Testis (tissue), 2 donors: ENCODE measurements at regions not wholly inside any gene's neighbourhood (a gene's known extent, or its start where the extent isn't known, plus 50 kb on each side); places are given as distances from the start of the nearest gene placed in this dataset.

ENCODE experiments used
- DNase-seq: peaks from one replicate; pipeline ENCODE4 v3.0.0-alpha.2; 2019
- H3K27ac ChIP-seq, 2 donors: fragments of 200-600 bp; sonication (generic); one replicate each; pipeline ENCODE4 v1.5.1; 2019
- H3K27me3 ChIP-seq: fragments of 200-600 bp; sonication (generic); one replicate; pipeline ENCODE4 v1.5.1; 2019
- H3K36me3 ChIP-seq: fragments of 200-600 bp; sonication (generic); one replicate; pipeline ENCODE4 v1.5.1; 2017; ENCODE audit warnings: low read depth; ENCODE audit errors: missing control alignments
- H3K4me1 ChIP-seq: fragments of 200-600 bp; sonication (generic); one replicate; pipeline ENCODE4 v1.5.1; 2019
- H3K4me3 ChIP-seq, 2 donors: fragments of 200-600 bp; sonication (generic); one replicate each; pipeline ENCODE4 v1.5.1; 2017 to 2019
- H3K9me3 ChIP-seq: fragments of 200-600 bp; sonication (generic); one replicate; pipeline ENCODE4 v1.5.1; 2017
- POLR2A ChIP-seq: fragments of 450-650 bp; IDR thresholded peaks from one replicate; pipeline ENCODE4 v1.6.1; 2017; ENCODE audit warnings: antibody characterized with exemption, mild to moderate bottlenecking, moderate library complexity
- WGBS, 2 donors: methylation state at CpG; one replicate each; pipeline ENCODE4 v1.1.5; 2018; 5-methylcytosine and 5-hydroxymethylcytosine counted together
- intact Hi-C: fragments of 100-400 bp; cut with DNase I; formaldehyde crosslinking; loops from one replicate; pipeline ENCODE4 v1.15.1; 2023; ENCODE audit warnings: low total_unique reads
- small RNA-seq, 2 donors: library from RNA; depleted of rRNA; stranded (forward); fragments of <200 nt; gene quantifications; one replicate each; pipeline ENCODE3, GENCODE V24; 2016
- TF ChIP-seq, protein P1 (sequence below), 3 experiments: fragments of 450-650 bp in 2 of 3; fragments of 200-600 bp in 1 of 3; sonication (generic) in 1 of 3; IDR thresholded peaks; one replicate each; pipeline ENCODE4 v1.5.1; 2016 to 2019; ENCODE audit warnings: antibody characterized with exemption in 3 of 3, mild to moderate bottlenecking in 2 of 3, moderate library complexity in 1 of 3

- intact Hi-C loops: no loop called here
- Histone ChIP-seq H3K27ac (no peak overlapping the region), H3K27me3 (no peaks in the 10 kb centered on the region), H3K36me3 (no peaks in the 10 kb centered on the region), H3K4me3 (no peak overlapping the region), H3K4me1 (peaks cover 14% of the 10 kb centered on the region), H3K9me3 (no peaks in the 10 kb centered on the region)
- TF ChIP-seq POLR2A: no peak
- TF ChIP-seq, protein P1, sequence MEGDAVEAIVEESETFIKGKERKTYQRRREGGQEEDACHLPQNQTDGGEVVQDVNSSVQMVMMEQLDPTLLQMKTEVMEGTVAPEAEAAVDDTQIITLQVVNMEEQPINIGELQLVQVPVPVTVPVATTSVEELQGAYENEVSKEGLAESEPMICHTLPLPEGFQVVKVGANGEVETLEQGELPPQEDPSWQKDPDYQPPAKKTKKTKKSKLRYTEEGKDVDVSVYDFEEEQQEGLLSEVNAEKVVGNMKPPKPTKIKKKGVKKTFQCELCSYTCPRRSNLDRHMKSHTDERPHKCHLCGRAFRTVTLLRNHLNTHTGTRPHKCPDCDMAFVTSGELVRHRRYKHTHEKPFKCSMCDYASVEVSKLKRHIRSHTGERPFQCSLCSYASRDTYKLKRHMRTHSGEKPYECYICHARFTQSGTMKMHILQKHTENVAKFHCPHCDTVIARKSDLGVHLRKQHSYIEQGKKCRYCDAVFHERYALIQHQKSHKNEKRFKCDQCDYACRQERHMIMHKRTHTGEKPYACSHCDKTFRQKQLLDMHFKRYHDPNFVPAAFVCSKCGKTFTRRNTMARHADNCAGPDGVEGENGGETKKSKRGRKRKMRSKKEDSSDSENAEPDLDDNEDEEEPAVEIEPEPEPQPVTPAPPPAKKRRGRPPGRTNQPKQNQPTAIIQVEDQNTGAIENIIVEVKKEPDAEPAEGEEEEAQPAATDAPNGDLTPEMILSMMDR (IDR thresholded peaks at IDR 0.05): no peak
- 51 to 60% methylated on average over 4 of the region's 4 CpGs for WGBS, 2 donors
- DNase-seq: no peak
These were observed 74.8 kb downstream of the ZNF280B start for GRCh38 chr22:22433770-22434169.

Small RNAs in the stretch of these regions (small RNA-seq; reads per million reads assigned to genes)
- 0 reads per million in 2 donors for gene AC245291.3
- gene IGLVVII-41-1: 0 reads per million in 2 donors
